Activated gamma-delta T cell treated with anti-CD3 and anti-CD28 coated beads, Interleukin-2, amount 50 U/mL, for 16 hours (primary cell): ENCODE measurements at regions not wholly inside any gene's neighbourhood (a gene's known extent, or its start where the extent isn't known, plus 50 kb on each side); places are given as distances from the start of the nearest gene placed in this dataset.
"Not testable (repeated sequence)": the region's sequence is repeated elsewhere in the genome, so short reads cannot be mapped to it uniquely, and the experiment has no call there.

Experiments
- DNase-seq: peaks from one replicate; pipeline ENCODE4 v3.0.0-alpha.2; 2020; ENCODE audit warnings: low read depth

- no peak for DNase-seq
Observed at GRCh38 chr14:38705220-38705619, 397.8 kb downstream of the SEC23A start.

DNA sequence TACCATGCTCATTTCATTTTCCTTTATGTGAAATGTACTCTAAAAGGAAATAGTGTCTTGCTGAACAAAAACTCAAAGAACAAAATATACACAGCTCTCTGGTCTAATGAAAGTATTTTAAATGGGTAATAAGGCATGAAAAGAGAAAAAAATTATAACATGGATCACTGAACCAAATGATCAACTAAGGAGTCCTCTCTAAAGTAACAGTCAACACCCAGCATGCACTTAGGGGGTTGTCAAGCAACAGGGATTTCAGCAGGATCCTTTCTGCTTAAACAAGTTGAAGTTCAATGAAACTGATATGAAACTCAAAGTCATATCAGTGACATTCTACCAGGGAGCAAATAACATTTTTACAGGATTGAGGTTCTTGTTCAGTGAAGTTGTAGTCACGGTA is 398.8 kb downstream of the SEC23A start:
- no peak for DNase-seq

- DNase-seq: no peak
Observed at GRCh38 chr14:38696925-38697324, 406.1 kb downstream of the SEC23A start.

GRCh38 chr14:38693423-38693822 is 409.6 kb downstream of the SEC23A start:
- no peak for DNase-seq

DNA sequence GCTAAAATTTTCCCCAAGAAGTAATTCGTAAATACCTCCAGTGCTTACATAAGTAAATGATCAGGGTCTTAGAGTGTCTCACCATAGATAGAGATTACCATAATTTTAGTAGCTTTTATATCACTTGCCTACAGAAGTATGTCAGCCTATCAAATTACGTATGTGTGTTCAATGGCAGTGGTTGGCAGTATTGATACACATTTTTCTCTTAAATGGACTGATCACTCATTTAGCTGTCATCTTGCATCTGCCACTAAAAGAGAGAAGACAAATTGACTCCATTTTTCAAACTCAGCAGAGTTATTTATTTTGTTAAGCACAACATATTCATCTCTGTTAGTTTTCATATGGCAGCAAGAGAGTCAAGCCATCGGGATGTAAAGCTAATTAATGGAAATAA is 413.1 kb upstream of the CLEC14A start:
- no peak for DNase-seq

GRCh38 chr14:38663382-38663781 is 407.5 kb upstream of the CLEC14A start:
- no peak for DNase-seq

DNA sequence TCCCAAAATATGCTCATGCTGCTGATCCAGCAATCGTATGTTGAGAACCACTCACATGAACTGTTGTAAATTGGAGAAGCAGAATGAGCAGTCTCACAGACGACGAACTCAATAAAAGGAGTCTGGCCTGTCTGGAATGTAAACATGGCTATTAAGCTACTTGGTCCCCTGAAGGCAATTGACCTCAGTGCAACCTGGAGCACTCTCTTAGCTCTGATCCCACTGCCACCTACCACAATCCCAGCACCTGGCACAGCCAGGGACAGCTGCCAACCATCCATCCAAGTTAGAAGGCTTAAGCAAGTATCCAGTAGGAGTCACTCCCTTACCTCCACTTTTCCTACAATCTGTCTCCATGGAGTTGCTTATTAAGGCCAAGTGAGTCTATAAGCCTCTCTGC is 406.9 kb upstream of the CLEC14A start:
- no peak for DNase-seq

DNA sequence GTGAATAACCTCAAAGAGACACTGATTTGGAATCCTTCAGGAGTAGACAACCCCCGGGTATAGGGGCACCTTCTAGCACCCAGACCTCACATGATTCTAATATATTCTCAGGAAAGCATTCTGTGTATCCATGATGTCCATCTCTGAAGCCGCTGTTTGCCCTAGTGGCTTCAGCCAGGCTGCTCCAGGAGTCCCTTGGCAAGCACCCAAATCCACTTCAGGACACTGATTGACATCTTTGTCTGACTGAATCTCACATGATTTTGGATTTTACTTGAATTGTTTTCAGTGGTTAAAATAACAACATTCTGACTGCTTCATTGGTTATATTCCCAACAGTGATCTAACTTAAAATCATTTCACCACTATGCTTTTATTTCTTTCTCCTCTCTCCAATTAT is 390.5 kb upstream of the CLEC14A start:
- DNase-seq: no peak

DNA sequence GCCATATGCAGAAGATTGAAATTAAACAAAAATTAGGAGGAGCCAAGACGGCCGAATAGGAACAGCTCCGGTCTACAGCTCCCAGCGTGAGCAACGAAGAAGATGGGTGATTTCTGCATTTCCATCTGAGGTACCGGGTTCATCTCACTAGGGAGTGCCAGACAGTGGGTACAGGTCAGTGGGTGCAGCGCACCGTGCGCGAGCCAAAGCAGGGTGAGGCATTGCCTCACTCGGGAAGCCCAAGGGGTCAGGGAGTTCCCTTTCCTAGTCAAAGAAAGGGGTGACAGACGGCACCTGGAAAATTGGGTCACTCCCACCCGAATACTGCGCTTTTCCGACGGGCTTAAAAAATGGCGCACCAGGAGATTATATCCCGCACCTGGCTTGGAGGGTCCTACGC is 379.0 kb upstream of the CLEC14A start:
- not testable (repeated sequence) for DNase-seq

DNA sequence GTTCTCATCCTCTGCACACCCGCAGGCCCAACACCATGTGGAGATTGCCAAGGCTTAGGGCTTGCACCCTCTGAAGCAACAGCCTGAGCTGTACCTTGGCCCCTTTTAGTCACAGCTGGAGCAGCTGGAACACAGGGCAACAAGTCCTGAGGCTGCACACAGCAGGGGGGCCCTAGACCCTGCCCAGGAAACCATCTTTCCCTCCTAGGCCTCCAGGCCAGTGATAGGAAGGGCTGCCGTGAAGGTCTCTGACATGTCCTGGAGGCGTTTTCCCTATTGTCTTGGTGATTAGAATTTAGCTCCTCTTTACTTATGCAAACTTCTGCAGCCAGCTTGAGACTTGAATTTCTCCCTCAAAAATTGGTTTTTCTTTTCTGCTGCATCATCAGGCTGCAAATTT is 373.5 kb upstream of the CLEC14A start:
- DNase-seq: no peak

GRCh38 chr14:38627163-38627562 is 371.3 kb upstream of the CLEC14A start:
- no peak for DNase-seq

- no peak for DNase-seq
Observed at GRCh38 chr14:38623661-38624060, 367.8 kb upstream of the CLEC14A start.

DNA sequence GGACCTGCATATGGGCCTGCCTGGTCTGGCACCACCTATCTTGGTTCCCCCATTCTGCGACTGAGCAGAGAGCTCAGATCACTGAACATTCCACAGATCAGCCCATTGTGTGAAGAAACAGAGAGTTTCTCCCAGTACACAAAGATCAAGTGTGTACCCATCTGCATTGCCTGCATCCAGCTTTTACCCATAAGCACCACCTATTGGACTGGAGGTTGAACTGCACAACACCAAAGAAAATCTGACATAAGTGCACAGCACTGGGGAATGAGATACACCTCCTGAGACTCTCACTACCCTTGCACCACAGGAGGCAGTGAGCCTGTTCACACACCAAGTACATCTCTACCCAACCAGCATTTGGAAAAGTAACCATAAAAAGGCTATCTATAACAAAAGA is 362.6 kb upstream of the CLEC14A start:
- no peak for DNase-seq

- no peak for DNase-seq
Observed at GRCh38 chr14:38616959-38617358, 361.1 kb upstream of the CLEC14A start.

DNA sequence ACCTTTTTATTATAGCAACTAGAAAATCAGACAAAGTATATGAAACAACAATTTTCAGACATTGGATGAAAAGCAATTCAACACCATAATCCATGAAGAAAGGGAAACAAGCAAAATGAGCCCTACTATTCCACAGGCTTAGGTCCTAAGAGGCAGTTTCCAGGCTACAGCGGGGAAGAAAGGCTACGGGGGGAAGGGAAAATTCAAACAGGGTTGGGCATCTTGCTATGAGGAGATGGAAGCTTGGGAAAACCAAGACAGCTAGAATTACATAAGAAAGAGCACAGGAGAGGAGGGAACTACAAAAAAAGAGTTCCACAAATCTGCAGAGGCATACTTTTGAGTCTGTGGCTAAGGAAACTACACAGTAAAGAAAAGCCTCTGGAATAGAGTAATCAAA is 356.0 kb upstream of the CLEC14A start:
- DNase-seq: no peak

DNA sequence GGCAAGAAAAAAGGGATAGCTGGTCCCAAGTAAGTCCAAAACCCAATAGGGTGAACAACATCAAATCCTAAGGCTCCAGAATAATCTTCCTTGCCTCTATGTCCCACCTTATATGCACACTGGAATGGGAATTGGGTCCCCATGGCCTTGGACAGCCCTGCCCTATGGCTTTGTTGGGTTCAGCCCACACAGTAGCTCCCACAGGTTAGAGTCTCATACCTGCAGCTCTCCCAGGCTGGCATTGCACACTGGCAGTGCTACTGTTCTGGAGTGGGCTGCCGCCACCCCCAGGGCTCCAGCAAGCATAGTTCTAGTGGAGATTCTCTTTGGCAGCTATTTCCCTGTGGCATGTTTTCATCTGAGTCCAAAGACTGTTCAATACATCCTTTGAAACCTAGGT is 352.4 kb upstream of the CLEC14A start:
- DNase-seq: no peak

GRCh38 chr14:38605193-38606114 is 349.6 kb upstream of the CLEC14A start:
- DNase-seq: no peak

- DNase-seq: not testable (repeated sequence)
Observed at GRCh38 chr14:38600572-38600971, 344.7 kb upstream of the CLEC14A start.

- no peak for DNase-seq
Observed at GRCh38 chr14:38593476-38593875, 337.6 kb upstream of the CLEC14A start.

DNA sequence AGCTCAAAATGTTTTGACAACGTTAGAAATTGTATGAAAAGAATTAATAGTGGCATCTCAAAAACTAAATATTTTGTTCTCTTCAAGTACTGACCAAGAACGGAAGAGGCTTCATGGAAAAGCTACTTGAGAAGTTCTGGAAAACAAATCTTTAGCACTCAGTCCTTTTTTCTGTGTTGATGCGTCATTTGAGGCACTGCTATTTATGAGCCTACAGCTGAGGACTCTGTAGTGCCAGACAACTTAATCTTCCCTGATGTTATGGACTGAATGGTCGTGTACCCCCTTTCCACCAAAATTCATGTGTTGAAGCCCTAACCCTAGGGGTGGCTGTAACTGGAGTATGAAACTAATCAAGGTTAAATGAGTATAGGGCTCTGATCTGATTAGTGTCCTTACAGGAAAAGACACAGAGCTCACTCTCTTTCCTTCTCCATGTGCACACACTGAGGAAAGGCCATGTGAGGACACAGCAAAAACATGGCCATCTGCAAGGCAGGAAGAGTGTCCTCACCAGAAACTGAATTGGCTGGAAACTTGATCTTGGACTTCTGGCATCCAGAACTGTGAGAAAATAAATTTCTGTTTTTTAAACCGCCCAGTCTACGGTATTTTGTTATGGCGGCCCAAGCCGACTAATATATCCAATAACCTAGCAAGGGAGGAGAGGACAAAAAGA is 337.0 kb upstream of the CLEC14A start:
- no peak for DNase-seq

GRCh38 chr14:38589747-38590350 is 334.0 kb upstream of the CLEC14A start:
- DNase-seq: no peak

DNA sequence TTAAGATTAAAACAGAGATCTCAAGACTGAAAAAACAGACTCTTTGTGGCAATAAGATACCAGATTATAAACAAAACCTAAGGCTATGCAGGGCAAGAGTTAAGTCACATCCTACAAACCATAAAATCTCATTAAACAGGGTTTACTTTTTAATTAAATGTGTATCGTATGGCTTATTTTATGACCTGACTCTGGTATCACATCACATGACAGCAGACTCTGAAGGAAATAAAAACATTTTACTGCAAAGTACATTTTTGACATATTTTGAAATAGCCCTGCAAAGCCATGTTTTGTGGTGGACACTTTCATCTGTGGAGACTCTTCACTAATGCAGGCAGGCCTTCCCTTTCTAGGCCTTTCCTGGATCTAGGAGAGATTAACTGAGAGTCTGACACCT is 327.6 kb upstream of the CLEC14A start:
- no peak for DNase-seq

- no peak for DNase-seq
Observed at GRCh38 chr14:38578278-38578681, 322.4 kb upstream of the CLEC14A start.
